Activated CD4-positive, alpha-beta T cell treated with anti-CD3 and anti-CD28 coated beads, Interleukin-2, amount 50 U/mL, for 24 hours (primary cell): ENCODE measurements at regions not wholly inside any gene's neighbourhood (a gene's known extent, or its start where the extent isn't known, plus 50 kb on each side); places are given as distances from the start of the nearest gene placed in this dataset.
"Not testable (repeated sequence)": the region's sequence is repeated elsewhere in the genome, so short reads cannot be mapped to it uniquely, and the experiment has no call there.

ENCODE experiments used
- DNase-seq, 2 donors: peaks; one replicate each; pipeline ENCODE4 v3.0.0-alpha.2; 2020; ENCODE audit warnings: low read depth in 1 of 2, low spot score in 1 of 2

GRCh38 chr14:55766071-55766470 is 186.1 kb downstream of the KTN1 start:
- DNase-seq: no peak

DNA sequence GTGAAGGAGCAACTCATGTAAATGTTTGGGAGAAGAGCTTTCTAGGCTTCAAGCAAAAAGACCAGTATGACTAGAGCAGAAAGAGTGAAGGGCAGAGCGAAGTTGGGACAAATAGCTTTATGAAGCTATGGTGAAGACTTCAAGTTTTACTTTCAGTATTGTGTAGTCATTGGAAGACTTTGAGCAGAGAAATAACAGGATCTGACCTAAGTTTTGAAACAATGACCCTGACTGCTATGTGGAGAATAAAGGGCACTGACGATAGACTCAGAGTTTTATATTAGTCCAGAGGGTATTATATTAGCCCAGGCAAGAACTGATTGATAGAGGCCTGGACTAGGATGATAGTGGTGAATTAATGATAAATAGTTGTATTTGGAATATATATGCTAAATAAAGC is 187.3 kb downstream of the KTN1 start:
- DNase-seq: no peak

- no peak for DNase-seq
These were observed 189.9 kb downstream of the KTN1 start for GRCh38 chr14:55769877-55770276.

GRCh38 chr14:55771242-55771981 is 191.4 kb downstream of the KTN1 start:
- DNase-seq: no peak

GRCh38 chr14:55772486-55772885 is 192.5 kb downstream of the KTN1 start:
- no peak for DNase-seq

- no peak for DNase-seq
These were observed 193.3 kb downstream of the KTN1 start for GRCh38 chr14:55773312-55773711.

DNA sequence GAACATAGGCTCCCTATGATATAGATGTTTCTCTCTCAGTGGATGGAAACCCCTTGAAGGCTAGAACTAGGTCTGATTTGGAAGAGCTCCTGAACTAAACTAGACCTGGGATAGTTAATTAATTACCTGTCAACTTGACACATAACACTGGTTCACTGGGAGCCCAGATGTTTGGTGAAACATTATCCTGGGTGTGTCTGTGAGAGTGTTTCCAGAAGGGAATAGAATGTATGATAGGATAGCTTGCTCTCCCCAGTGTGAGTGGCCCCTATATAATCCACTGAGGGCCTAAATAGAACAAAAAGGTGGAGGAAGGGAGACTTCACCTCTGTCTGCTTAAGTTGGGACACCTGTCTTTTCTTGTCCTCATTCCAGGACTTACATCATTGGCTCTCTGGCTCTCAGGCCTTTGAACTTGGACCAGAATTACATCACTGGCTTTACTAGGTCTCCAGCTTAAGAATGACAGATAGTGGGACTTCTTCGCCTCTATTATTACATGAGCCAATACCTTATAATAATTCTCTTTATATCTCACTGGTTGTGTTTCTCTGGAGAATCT is 194.1 kb downstream of the KTN1 start:
- no peak for DNase-seq

DNA sequence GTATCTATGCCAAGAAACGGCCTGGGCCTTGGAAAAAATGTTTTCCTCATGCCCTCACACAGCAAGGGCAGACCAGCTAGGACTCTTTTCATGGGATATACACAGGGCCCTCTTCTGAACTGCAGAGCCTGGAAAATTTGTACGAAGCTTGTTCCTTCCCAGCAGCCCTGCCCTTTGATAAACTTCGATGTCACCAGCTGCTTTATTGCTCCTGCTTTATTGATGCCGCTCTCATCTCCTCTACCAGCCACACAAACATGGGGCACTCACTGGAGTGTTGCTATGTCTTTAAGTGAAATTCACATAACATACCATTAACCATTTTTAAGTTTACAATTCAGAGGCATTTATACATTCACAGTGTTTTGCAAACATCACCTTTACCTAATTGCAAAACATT is 197.9 kb downstream of the KTN1 start:
- no peak for DNase-seq

- DNase-seq: no peak
These were observed 200.3 kb downstream of the KTN1 start for GRCh38 chr14:55780156-55780946.

DNA sequence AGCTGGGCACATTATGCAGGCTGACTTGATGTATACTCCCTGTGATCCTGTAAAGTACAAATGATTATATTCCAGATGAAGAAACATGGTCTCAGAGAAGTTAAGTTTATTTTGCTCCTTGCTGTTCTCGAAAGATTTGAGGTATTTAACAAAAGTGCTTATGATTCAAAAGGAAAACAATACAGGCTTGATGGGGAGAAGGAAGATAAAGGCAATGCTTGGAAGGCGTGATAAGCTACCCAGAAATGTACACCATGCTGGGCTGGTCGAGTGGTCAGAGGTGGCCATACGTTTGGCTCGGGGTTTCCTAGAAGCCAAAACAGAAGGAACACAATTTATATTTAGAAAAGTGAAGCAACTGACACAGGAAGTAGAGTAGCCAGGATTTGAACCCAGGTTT is 201.0 kb downstream of the KTN1 start:
- DNase-seq: no peak

GRCh38 chr14:55782166-55782565 is 202.2 kb downstream of the KTN1 start:
- DNase-seq: no peak

GRCh38 chr14:55789406-55789805 is 209.4 kb downstream of the KTN1 start:
- DNase-seq: no peak

DNA sequence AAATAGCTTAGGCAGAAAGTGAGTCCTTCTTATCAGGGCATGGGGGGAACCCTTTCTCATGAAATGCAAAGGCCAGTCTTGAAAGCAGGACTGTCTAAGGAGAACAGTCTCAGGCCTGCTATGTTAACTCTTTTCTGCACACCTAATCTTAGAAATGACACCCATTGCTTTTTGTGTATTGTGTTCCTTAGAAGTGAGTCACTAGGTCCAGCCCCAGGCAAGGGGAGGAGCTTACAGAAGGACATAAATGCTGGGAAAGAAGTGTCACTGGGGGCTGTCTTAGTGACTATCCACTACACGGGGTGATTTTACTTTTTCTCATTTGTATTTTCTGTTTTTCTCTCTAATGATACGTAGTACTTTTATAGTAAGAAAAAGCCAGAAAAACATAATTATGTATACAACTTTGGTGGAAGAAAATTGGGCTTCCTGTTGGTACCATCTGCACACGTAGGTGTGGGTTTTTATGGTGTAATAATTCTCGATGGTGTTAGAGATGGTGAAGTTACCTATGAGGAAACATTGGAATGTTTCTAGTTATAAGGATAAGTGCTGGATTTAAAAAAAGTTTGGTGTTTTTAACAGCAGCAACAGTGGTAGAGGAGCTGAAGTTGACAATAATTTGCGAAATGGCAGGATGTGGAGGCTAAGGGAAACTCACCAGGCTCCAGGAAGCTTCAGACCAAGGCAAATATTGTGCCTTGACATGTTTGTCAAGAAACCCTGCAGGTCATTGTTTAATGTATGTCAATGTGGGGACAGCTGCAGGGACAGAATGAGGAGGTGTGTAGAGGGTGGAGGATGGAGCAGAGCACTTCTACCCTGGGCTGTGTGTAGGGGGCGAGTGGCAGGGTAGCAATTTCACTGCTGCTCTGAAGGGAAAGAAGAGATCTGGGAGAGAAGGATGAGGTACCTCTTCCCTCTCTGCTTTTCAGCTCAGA is 214.9 kb downstream of the KTN1 start:
- no peak for DNase-seq

DNA sequence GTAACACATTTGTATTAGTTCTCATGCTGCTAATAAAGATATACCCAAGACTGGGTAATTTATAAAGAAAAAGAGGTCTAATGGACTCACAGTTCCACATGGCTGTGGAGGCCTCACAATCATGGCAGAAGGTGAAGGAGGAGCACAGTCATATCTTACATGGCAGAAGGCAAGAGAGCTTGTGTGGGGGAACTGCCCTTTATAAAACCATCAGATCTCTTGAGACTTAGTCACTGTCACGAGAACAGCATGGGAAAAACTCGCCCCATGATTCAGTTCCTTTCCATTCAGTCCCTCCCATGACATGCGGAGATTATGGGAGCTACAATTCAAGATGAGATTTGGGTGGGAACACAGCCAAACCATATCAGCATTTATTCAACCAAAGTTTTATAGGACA is 216.5 kb downstream of the KTN1 start:
- DNase-seq: not testable (repeated sequence)

GRCh38 chr14:55798406-55798805 is 218.4 kb downstream of the KTN1 start:
- DNase-seq: no peak

DNA sequence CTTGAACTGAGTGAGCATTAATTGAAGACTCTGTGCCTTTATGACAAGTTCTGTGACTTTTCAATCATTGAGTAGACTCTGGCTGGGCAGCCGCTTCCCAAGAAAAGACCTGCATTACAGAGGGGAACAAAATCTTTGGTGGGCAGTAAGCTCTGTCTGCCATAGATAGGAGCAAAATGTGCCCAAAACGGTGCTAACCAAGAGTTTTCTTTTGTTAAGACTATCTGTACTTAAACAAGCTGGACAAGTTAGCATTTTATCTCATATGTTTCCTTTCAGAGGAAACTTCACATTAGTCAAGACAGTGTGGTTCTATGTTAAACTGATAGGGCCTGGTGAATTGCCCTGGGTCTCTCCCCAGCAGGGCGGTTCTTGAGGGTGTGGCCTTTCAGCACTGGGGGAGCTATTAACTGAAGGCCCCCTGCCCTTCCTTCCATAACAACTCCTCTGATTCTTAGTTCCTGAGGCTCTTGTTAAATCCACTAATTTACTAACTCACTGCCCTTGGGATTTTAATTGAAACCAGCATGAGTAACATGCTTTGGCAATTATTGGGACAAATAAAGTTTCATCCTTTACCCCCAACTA is 219.6 kb downstream of the KTN1 start:
- DNase-seq: no peak

- DNase-seq: no peak
These were observed 220.3 kb downstream of the KTN1 start for GRCh38 chr14:55800156-55800785.

DNA sequence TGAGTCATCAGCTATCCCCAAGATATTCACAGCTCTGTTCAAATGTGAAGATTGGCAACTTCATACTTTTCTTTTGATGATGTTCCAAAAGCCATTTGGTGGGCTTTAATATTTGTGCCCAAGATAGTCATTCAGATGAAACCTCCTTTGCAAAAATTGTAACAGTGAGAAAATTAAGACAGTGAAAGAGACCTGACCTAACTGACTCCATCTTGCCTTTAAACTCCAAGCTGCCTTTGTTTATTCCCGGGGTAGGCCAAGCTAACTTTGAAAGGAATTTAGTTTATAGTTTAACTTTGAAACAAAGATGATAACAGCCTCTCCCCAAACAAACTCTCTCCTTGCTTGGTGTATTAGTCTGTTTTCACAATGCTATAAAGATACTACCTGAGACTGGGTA is 221.1 kb downstream of the KTN1 start:
- DNase-seq: no peak

DNA sequence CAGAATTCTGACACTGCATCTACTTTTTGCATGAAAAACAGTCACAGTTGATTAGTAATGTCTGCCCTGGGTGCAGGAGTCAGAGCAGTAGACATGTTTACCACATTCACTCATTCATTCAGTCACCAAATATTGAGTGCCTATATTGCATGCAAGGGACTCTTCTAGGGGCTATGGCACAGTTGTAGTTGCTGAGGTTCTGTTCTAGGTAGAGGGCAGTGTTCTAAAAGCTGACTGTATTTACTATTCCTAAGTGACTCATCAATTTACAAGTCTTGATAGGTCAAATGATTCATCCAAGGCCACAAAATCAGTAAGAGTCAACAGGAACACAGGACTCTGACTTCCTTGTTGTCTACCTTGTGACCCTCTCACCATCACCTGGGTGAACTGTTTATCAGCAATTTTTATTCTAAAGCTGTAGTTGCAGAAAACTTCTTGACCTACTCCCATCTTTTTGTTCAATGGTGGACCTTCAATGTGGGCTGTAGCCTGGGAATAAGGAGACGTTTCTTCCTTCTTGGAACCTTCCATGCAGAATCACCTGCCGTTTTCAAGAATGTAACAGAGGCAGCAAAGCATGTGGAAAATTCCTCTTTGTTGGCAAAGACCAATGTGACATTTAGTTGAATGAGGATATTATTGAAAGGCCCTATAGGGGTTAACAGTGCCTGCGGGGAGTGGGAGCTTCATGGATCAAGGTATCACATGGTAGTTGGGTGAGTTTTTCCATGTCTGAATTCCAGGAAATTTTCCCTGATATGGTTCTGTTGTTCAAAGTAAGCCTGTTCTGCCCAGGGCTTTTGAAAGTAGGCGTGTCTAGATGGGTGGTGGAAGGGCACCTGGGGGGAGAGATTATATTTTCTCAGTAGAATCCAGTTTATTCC is 223.2 kb downstream of the KTN1 start:
- DNase-seq: no peak
